PC-9 (cell line): ENCODE measurements at regions not wholly inside any gene's neighbourhood (a gene's known extent, or its start where the extent isn't known, plus 50 kb on each side); places are given as distances from the start of the nearest gene placed in this dataset.
A peak's percentile ranks its signal among the peaks of the same experiment; 100 is the strongest.

Experiments
- BruUV-seq: library from RNA; stranded (reverse); fragments of 400-500 nt; replicated peaks from 2 replicates; lab custom pipeline; 2021; lab: Mats Ljungman, UMichigan
- CTCF ChIA-PET: fragments of 300-600 bp; sonication (Branson Sonifier 250); formaldehyde crosslinking; loops from one replicate; lab custom pipeline; 2022; ENCODE audit warnings: antibody characterized with exemption; lab: Charles Lee
- POLR2A ChIA-PET: fragments of 300-600 bp; sonication (Branson Sonifier 250); formaldehyde crosslinking; loops from one replicate; lab custom pipeline; 2022; ENCODE audit warnings: antibody characterized with exemption; ENCODE audit not compliant: unreplicated experiment; lab: Charles Lee
- DNase-seq, 2 experiments: peaks; one replicate each; pipeline versions ENCODE4 v3.0.0 to v3.0.0-alpha.2; 2015 to 2022; ENCODE audit warnings: mixed read lengths in 1 of 2
- H2AFZ ChIP-seq: fragments of 200-600 bp; sonication (generic); 2 replicates; pipeline ENCODE4 v1.8.1; 2017; ENCODE audit warnings: antibody characterized with exemption
- H3F3A ChIP-seq: fragments of 200-600 bp; sonication (generic); 2 replicates; pipeline ENCODE4 v1.8.1; 2017; ENCODE audit warnings: antibody characterized with exemption, mild to moderate bottlenecking, low read depth; ENCODE audit not compliant: insufficient read depth
- H3K27ac ChIP-seq: fragments of 200-600 bp; sonication (generic); 2 replicates; pipeline ENCODE4 v1.6.1; 2016; ENCODE audit warnings: mixed run types
- H3K27me3 ChIP-seq: fragments of 200-600 bp; sonication (generic); 2 replicates; pipeline ENCODE4 v1.6.1; 2016; ENCODE audit warnings: low read depth, mixed run types; ENCODE audit not compliant: insufficient read depth
- H3K36me3 ChIP-seq: fragments of 200-600 bp; sonication (generic); 2 replicates; pipeline ENCODE4 v1.6.1; 2016; ENCODE audit warnings: low read depth, mixed run types
- H3K4me1 ChIP-seq: fragments of 200-600 bp; sonication (generic); replicated peaks from 2 replicates; pipeline ENCODE4 v1.6.1; 2016; ENCODE audit warnings: mixed run types; ENCODE audit not compliant: insufficient read depth
- H3K4me2 ChIP-seq: fragments of 200-600 bp; sonication (generic); 2 replicates; pipeline ENCODE4 v1.6.1; 2017; ENCODE audit warnings: mixed run types
- H3K4me3 ChIP-seq: fragments of 200-600 bp; sonication (generic); 2 replicates; pipeline ENCODE4 v1.6.1; 2016; ENCODE audit warnings: mixed run types
- H3K79me2 ChIP-seq: fragments of 200-600 bp; sonication (generic); 2 replicates; pipeline ENCODE4 v1.6.1; 2017; ENCODE audit warnings: low read depth, mixed run types
- H3K9me2 ChIP-seq: fragments of 200-600 bp; sonication (generic); 2 replicates; pipeline ENCODE4 v1.8.1; 2017; ENCODE audit warnings: mild to moderate bottlenecking; ENCODE audit not compliant: insufficient read depth
- H3K9me3 ChIP-seq: fragments of 200-600 bp; sonication (generic); 2 replicates; pipeline ENCODE4 v1.8.1; 2016; ENCODE audit warnings: low read depth; ENCODE audit not compliant: insufficient read depth
- H4K20me1 ChIP-seq: fragments of 200-600 bp; sonication (generic); 2 replicates; pipeline ENCODE4 v1.8.1; 2017; ENCODE audit not compliant: insufficient read depth
- EZH2 ChIP-seq: fragments of 200-600 bp; sonication (generic); IDR thresholded peaks from 2 replicates; pipeline ENCODE4 v1.8.0; 2017; ENCODE audit warnings: antibody characterized with exemption, low read depth
- intact Hi-C: fragments of 100-400 bp; cut with micrococcal nuclease; formaldehyde crosslinking; loops from one replicate; pipeline ENCODE4 v1.10.0; 2022; ENCODE audit not compliant: unreplicated experiment
- TF ChIP-seq, protein P1 (sequence below): fragments of 200-600 bp; sonication (generic); conservative IDR thresholded peaks from 2 replicates; pipeline ENCODE4 v1.6.1; 2017; ENCODE audit warnings: mixed run types, antibody characterized with exemption, mild to moderate bottlenecking, moderate library complexity

DNA sequence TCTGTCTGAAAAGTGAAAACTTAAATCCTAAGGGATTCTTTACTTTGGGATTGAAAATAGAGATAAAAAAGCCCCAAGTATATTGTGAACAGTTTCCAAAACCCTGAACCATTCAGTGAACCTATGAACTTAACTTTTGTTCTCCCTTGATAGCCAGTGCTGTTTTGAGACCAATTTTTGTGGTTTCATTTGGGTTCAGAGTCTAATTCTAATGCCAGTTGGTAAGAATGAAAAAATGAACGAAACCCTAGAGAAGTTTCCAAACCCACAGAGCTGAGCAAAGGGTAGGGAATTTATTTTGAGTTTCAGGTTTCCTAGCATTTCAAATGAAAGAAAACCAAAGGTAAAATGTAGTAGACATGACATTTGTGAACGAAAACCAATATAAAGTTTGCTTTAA lies 1366.8 kb downstream of the EFNA5 start:
- no peaks in the 10 kb centered on the region for H3F3A ChIP-seq
- POLR2A ChIA-PET: no interaction called here

DNA sequence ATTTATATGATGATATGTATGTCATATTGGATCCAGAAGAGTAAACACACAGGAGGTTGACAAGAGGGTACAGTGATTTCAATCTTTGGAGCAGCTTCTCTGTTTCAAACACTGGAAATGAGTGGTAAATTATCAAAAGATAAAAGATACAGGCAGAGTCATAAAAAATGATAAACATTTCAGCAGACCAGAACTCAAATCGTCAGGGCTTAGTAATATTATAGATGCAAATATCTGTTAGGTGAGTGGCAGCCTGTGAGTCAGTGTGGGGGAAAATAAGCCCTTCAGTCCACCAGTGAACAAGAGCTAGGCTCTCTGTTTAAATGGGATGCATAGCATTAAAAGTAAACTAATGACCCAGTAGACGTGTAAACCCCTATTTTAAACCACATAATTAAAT lies 1378.1 kb downstream of the EFNA5 start:
- H3K27me3 ChIP-seq: no peaks in the 10 kb centered on the region
- H3K9me2 ChIP-seq: no peaks in the 10 kb centered on the region
- no peaks in the 10 kb centered on the region for H3K79me2 ChIP-seq
- no peak overlapping the region for H3K27ac ChIP-seq
- no TSS peak for BruUV-seq
- TF ChIP-seq, protein P1, sequence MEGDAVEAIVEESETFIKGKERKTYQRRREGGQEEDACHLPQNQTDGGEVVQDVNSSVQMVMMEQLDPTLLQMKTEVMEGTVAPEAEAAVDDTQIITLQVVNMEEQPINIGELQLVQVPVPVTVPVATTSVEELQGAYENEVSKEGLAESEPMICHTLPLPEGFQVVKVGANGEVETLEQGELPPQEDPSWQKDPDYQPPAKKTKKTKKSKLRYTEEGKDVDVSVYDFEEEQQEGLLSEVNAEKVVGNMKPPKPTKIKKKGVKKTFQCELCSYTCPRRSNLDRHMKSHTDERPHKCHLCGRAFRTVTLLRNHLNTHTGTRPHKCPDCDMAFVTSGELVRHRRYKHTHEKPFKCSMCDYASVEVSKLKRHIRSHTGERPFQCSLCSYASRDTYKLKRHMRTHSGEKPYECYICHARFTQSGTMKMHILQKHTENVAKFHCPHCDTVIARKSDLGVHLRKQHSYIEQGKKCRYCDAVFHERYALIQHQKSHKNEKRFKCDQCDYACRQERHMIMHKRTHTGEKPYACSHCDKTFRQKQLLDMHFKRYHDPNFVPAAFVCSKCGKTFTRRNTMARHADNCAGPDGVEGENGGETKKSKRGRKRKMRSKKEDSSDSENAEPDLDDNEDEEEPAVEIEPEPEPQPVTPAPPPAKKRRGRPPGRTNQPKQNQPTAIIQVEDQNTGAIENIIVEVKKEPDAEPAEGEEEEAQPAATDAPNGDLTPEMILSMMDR: no peak
- TF ChIP-seq EZH2: no peak
- CTCF ChIA-PET: interaction anchor here (0.6 kb wide), 1 partner anchor 219 kb away, joined by 18 read pairs; no protein-coding TSS in a partner anchor
- no peak overlapping the region for H3K4me3 ChIP-seq
- no peaks in the 10 kb centered on the region for H4K20me1 ChIP-seq
- H3K9me3 ChIP-seq: no peaks in the 10 kb centered on the region
- no peak overlapping the region for H2AFZ ChIP-seq
- intact Hi-C loops: no loop called here
- H3K4me1 ChIP-seq: no peaks in the 10 kb centered on the region
- no peaks in the 10 kb centered on the region for H3F3A ChIP-seq
- POLR2A ChIA-PET: no interaction called here
- H3K36me3 ChIP-seq: no peaks in the 10 kb centered on the region
- no peak for DNase-seq
- H3K4me2 ChIP-seq: no peak overlapping the region

More for the DNA sequence above, 1366.8 kb downstream of the EFNA5 start:
- H3K4me3 ChIP-seq: no peak overlapping the region
- intact Hi-C loops: no loop called here
- H3K27me3 ChIP-seq: no peaks in the 10 kb centered on the region
- no peaks in the 10 kb centered on the region for H4K20me1 ChIP-seq
- H3K4me1 ChIP-seq: no peaks in the 10 kb centered on the region
- peaks cover 3% of the 10 kb centered on the region; the same call in 1 of the 2 replicates for H3K9me3 ChIP-seq
- H3K27ac ChIP-seq: no peak overlapping the region
- peak overlapping the region; percentile 30; the same call in 1 of the 2 replicates for H2AFZ ChIP-seq
- BruUV-seq: no TSS peak
- no peaks in the 10 kb centered on the region for H3K9me2 ChIP-seq
- no peak for DNase-seq
- H3K36me3 ChIP-seq: no peaks in the 10 kb centered on the region
- TF ChIP-seq, protein P1: no peak
- no peak for TF ChIP-seq EZH2
- CTCF ChIA-PET: no interaction called here
- H3K79me2 ChIP-seq: no peaks in the 10 kb centered on the region
- H3K4me2 ChIP-seq: no peak overlapping the region

- Histone ChIP-seq H3F3A (no peaks in the 10 kb centered on the region), H3K9me3 (no peaks in the 10 kb centered on the region), H3K27me3 (no peaks in the 10 kb centered on the region), H3K79me2 (no peaks in the 10 kb centered on the region), H3K4me1 (no peaks in the 10 kb centered on the region), H3K36me3 (no peaks in the 10 kb centered on the region), H3K9me2 (no peaks in the 10 kb centered on the region), H3K4me3 (no peak overlapping the region), H2AFZ (no peak overlapping the region), H3K27ac (no peak overlapping the region), H4K20me1 (no peaks in the 10 kb centered on the region), H3K4me2 (no peak overlapping the region)
- TF ChIP-seq, protein P1: no peak
- no peak for TF ChIP-seq EZH2
- CTCF ChIA-PET: no interaction called here
- POLR2A ChIA-PET: no interaction called here
- no peak for DNase-seq
- intact Hi-C loops: no loop called here
- BruUV-seq: no TSS peak
These were observed 1379.9 kb downstream of the EFNA5 start for GRCh38 chr5:106290841-106291240.
